Right atrium auricular region (tissue), 2 donors: ENCODE measurements at regions not wholly inside any gene's neighbourhood (a gene's known extent, or its start where the extent isn't known, plus 50 kb on each side); places are given as distances from the start of the nearest gene placed in this dataset.
"Not testable (repeated sequence)": the region's sequence is repeated elsewhere in the genome, so short reads cannot be mapped to it uniquely, and the experiment has no call there.

Experiments
- DNase-seq: peaks from one replicate; pipeline ENCODE4 v3.0.0-alpha.2; 2019; ENCODE audit warnings: low spot score
- H3K27ac ChIP-seq, 2 donors: fragments of 200-600 bp; sonication (generic); 1 replicate in 1 of 2; 2 replicates in 1 of 2; pipeline ENCODE4 v1.5.1; 2016 to 2019
- H3K27me3 ChIP-seq, 2 donors: fragments of 200-600 bp; sonication (generic); one replicate each; pipeline versions ENCODE4 v1.5.1 to v1.6.0; 2017 to 2019
- H3K36me3 ChIP-seq: fragments of 200-600 bp; sonication (generic); one replicate; pipeline ENCODE4 v1.5.1; 2016
- H3K4me1 ChIP-seq, 2 donors: fragments of 200-600 bp; sonication (generic); one replicate each; pipeline versions ENCODE4 v1.5.1 to v1.6.0; 2017 to 2019
- H3K4me3 ChIP-seq, 2 donors: fragments of 200-600 bp; sonication (generic); 1 replicate in 1 of 2; 2 replicates in 1 of 2; pipeline ENCODE4 v1.5.1; 2017 to 2019; ENCODE audit warnings: mild to moderate bottlenecking in 1 of 2, moderate library complexity in 1 of 2
- H3K9me3 ChIP-seq, 2 donors: fragments of 200-600 bp; sonication (generic); one replicate each; pipeline ENCODE4 v1.5.1; 2019
- TF ChIP-seq, protein P1 (sequence below), 2 donors: fragments of 200-600 bp; sonication (generic); IDR thresholded peaks; one replicate each; pipeline ENCODE4 v1.5.1; 2019; ENCODE audit warnings: antibody characterized with exemption in 2 of 2

DNA sequence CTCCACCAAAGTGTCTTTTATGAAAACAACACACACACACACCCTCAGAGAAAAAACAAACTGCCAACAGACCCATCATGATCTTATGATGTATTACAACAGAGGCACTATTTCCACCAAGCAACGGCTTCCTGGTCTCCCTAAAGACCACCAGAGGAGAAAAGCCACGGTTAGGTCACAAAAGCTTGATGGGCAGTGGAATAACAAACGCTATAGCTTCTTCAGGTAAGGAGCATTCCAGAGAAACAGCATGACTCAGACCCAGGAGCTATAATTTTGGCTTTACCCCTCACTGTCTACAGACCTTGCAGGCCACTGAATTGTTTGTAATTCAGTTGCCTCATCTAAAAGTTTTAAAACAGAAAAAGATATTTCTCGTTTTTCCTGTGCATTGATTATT lies 105.7 kb upstream of the GPR141 start:
- no peaks in the 10 kb centered on the region for H3K9me3 ChIP-seq
- TF ChIP-seq, protein P1, sequence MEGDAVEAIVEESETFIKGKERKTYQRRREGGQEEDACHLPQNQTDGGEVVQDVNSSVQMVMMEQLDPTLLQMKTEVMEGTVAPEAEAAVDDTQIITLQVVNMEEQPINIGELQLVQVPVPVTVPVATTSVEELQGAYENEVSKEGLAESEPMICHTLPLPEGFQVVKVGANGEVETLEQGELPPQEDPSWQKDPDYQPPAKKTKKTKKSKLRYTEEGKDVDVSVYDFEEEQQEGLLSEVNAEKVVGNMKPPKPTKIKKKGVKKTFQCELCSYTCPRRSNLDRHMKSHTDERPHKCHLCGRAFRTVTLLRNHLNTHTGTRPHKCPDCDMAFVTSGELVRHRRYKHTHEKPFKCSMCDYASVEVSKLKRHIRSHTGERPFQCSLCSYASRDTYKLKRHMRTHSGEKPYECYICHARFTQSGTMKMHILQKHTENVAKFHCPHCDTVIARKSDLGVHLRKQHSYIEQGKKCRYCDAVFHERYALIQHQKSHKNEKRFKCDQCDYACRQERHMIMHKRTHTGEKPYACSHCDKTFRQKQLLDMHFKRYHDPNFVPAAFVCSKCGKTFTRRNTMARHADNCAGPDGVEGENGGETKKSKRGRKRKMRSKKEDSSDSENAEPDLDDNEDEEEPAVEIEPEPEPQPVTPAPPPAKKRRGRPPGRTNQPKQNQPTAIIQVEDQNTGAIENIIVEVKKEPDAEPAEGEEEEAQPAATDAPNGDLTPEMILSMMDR (IDR thresholded peaks at IDR 0.05) = no peak
- no peaks in the 10 kb centered on the region for H3K27me3 ChIP-seq
- H3K4me1 ChIP-seq = no peaks in the 10 kb centered on the region
- H3K27ac ChIP-seq = no peak overlapping the region
- DNase-seq = no peak
- no peak overlapping the region for H3K4me3 ChIP-seq
- H3K36me3 ChIP-seq = no peaks in the 10 kb centered on the region

DNA sequence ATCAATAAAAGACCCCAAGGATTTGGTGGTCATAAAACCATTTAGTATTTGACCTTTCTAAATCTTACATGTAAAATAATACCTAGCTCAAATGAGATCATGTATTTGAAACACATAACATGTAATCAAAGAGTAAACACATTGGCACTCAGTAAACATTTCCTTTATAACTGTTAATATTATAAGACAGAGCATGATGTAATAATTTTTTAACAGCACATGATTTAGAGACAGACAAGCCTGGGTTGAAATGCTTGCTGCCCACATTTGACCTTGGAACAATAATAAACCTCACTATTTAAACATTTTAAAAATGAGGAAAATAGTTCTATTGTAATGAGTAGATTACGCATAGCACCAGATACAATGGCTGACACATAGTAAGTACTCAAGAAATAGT lies 105.2 kb upstream of the GPR141 start:
- H3K27ac ChIP-seq = no peak overlapping the region
- no peaks in the 10 kb centered on the region for H3K4me1 ChIP-seq
- H3K27me3 ChIP-seq = no peaks in the 10 kb centered on the region
- TF ChIP-seq, protein P1 (IDR thresholded peaks at IDR 0.05) = no peak
- H3K4me3 ChIP-seq = no peak overlapping the region
- no peaks in the 10 kb centered on the region for H3K36me3 ChIP-seq
- DNase-seq = no peak
- no peaks in the 10 kb centered on the region for H3K9me3 ChIP-seq

DNA sequence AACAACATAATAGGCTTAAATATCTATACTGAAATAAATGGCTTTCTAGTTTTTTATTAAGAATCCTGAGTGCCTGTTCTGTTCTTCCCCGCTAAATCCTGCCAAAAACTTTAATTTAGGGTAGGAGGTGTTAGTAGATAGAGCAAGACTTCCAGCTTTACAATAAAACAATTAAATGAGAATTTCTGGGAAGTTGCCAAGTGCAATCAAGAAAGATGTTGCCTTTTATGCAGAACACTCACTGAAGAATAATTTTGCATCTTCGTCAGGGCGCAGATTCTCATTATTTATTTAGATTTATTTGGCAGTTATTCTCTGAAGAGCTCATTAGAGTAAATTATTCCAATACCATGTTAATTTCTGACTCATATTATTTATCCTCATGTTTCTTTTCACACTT lies 103.2 kb upstream of the GPR141 start:
- no peaks in the 10 kb centered on the region for H3K27me3 ChIP-seq
- TF ChIP-seq, protein P1 (IDR thresholded peaks at IDR 0.05) = no peak

DNA sequence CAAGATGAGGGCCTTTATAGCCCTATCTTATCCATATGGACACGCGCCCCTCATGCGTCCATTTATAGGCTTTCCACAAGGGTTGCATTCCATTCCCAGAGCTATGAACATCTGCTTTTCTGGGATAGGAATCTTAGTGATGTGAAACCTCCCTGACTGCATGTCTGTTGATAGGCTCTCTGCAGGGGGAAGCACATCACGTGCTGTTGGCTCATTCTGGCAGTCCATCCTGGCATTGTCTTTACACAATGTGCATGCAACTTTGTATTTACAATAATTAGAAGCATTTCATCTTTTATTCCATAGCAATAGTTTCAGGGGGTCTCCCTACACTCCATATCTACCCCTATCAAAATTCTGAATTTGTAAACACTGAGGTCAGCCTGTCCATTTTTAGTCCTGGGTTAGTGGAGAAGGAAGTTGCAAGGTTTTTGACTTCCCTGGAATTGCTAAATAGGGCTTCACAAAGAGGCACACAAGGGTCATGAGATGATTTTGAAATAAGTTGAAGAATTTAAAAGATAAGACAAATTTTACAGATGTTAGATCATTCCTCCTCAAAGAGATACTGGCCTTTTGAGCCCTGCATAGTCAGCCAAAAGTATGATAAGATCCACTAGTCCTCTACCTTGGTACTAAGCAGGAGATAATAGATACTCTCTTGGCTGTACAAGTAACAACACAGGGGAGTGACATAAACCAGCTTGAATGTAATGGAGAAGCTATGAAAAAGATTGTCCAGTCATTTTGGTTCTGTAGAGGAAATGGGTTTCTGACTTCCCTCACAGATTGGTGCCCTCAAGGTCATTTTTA lies 98.7 kb upstream of the GPR141 start:
- not testable (repeated sequence) for DNase-seq

More for the DNA sequence above, 103.2 kb upstream of the GPR141 start:
- H3K27ac ChIP-seq = no peak overlapping the region
- no peak overlapping the region for H3K4me3 ChIP-seq
- no peaks in the 10 kb centered on the region for H3K36me3 ChIP-seq
- H3K4me1 ChIP-seq = peaks cover 0 to 3% of the 10 kb centered on the region in 2 donors
- no peak for DNase-seq
- H3K9me3 ChIP-seq = no peaks in the 10 kb centered on the region

DNA sequence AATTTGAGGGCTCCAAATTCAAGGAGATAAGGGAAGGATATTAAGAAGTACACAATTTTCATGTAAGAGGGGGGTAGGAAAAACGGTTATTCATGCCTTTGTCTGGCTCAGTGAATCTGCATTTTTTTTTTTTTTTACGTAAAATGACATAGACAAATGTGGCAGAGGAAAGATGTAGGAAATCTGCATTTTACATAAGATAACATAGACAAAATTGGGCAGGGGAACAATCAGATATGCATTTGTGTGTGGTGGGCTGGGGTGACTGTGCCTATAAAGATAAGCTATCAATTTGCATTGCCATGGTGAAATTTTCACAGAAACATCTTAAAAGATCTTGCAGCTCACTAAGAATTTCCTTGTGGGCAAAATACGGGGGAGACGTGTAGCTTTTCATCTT lies 92.7 kb upstream of the GPR141 start:
- TF ChIP-seq, protein P1 (IDR thresholded peaks at IDR 0.05) = no peak
- no peak overlapping the region for H3K4me3 ChIP-seq
- H3K27ac ChIP-seq = no peak overlapping the region
- H3K9me3 ChIP-seq = peaks cover 0 to 7% of the 10 kb centered on the region in 2 donors
- H3K36me3 ChIP-seq = no peaks in the 10 kb centered on the region
- H3K27me3 ChIP-seq = no peaks in the 10 kb centered on the region
- no peaks in the 10 kb centered on the region for H3K4me1 ChIP-seq
- DNase-seq = no peak

More for the DNA sequence above, 98.7 kb upstream of the GPR141 start:
- H3K27me3 ChIP-seq, H3K9me3 ChIP-seq, H3K36me3 ChIP-seq, H3K4me3 ChIP-seq, H3K4me1 ChIP-seq, H3K27ac ChIP-seq: not testable (repeated sequence)

DNA sequence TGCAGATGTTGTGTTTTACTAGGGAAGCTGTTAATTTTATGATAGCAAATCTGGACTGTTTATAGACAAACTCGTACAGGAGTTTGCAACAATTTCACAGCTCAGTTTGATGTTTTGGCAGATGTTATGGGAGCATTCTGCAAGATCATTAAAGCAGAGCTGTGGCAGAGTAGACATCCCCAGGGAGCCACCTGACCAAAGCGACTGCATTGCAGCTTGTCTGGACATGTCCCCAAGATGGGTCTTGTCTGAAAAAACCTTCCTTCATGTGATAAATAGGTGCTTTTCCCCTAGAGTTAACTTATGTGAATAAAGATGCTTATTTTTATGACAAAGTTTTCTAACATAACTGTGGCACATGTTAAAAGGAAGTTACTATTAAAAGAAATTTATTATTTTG lies 91.2 kb upstream of the GPR141 start:
- Histone ChIP-seq H3K27ac (no peak overlapping the region), H3K4me3 (no peak overlapping the region), H3K36me3 (no peaks in the 10 kb centered on the region), H3K27me3 (no peaks in the 10 kb centered on the region), H3K9me3 (peaks cover 0 to 15% of the 10 kb centered on the region in 2 donors), H3K4me1 (no peaks in the 10 kb centered on the region)
- TF ChIP-seq, protein P1 (IDR thresholded peaks at IDR 0.05) = no peak
- no peak for DNase-seq
